ENCODE measurements at regions not wholly inside any gene's neighbourhood (a gene's known extent, or its start where the extent isn't known, plus 50 kb on each side); places are given as distances from the start of the nearest gene placed in this dataset.

DNA sequence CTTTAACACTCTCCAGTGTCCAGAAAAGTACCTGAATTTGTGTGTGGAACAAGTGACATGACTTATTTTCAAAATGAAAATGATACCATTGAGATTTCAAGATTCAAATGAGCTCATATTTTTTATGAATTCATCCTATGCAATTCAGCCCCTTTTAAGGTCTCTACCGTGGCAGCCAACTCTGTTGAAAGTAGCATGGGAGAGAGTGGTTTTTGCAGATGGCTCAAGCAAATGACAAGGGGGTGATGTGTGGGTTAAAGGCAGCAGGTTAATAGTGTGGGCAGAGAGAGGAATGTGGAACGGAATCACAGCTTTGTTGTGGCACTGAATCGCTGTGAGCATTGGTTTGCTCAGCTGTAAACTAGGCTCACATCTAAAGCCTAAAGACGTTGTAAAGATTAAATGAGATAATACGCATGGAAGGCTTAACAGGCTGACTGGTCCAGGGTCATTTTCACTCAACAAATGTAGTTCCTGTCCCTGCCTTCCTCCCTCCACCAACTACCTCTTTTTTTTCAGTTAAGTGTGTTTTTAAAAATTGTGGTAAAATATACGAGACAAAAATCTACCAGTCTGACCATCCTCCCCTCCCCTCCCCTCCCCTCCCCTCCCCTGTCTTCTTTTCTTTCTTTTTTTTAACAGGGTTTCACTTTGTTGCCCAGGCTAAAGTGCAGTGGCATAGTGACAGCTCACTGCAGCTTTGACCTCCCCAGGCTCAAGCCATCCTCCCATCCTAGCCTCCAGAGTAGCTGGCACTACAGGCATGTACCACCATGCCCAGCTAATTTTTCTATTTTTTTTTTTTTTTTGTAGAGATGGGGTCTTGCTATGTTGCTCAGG lies 114.7 kb upstream of the ZNF217 start:
- POLR2A ChIA-PET (ENCODE audit: low non-redundant PET), result no interaction called here
- TF ChIP-seq CTCF (conservative IDR thresholded peaks at IDR 0.05; ENCODE audit: low read depth), result no peak

GRCh38 chr20:53707371-53708055 lies 113.9 kb upstream of the ZNF217 start:
- ChIA-PET POLR2A (ENCODE audit: low non-redundant PET) (no interaction called here), CTCF (interaction anchor here (0.7 kb wide), 1 partner anchor 11 kb away, joined by 3 read pairs; no protein-coding TSS in a partner anchor)
- no peak overlapping the region for H3K27ac ChIP-seq
- no peak for DNase-seq (ENCODE audit: low spot score)
- no peak for TF ChIP-seq CTCF (conservative IDR thresholded peaks at IDR 0.05; ENCODE audit: low read depth)

More for the DNA sequence above, 114.7 kb upstream of the ZNF217 start:
- H3K27ac ChIP-seq, result no peak overlapping the region
- no peak for DNase-seq (ENCODE audit: low spot score)
- CTCF ChIA-PET, result interaction anchor here (0.6 to 0.7 kb wide), 2 partner anchors 10 to 232 kb away, joined by 3 read pairs; no protein-coding TSS in a partner anchor

GRCh38 chr20:53706466-53707370 lies 113.1 kb upstream of the ZNF217 start:
- H3K27ac ChIP-seq, result no peak overlapping the region
- POLR2A ChIA-PET (ENCODE audit: low non-redundant PET), result no interaction called here
- CTCF ChIA-PET, result no interaction called here
- no peak for DNase-seq (ENCODE audit: low spot score)
- TF ChIP-seq CTCF (conservative IDR thresholded peaks at IDR 0.05; ENCODE audit: low read depth), result no peak

GRCh38 chr20:53706008-53706465 lies 112.4 kb upstream of the ZNF217 start:
- H3K27ac ChIP-seq, result no peak overlapping the region
- CTCF ChIA-PET, result no interaction called here
- TF ChIP-seq CTCF (conservative IDR thresholded peaks at IDR 0.05; ENCODE audit: low read depth), result no peak
- POLR2A ChIA-PET (ENCODE audit: low non-redundant PET), result no interaction called here
- DNase-seq (ENCODE audit: low spot score), result no peak

DNA sequence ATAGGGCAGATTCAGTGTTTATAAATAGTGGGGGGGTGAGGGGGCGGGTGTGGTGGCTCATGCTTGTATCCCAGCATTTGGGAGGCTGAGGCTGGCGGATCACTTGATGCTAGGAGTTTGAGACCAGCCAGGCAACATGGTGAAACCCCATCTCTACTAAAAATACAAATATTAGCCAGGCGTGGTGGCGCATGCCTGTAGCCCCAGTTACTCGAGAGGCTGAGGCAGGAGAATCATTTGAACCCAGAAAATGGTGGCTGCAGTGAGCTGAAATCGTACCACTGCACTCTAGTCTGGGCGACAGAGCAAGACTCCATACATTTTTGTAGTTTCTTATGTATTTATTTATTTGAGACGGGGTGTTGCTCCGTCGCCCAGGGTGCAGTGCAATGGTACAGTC lies 109.0 kb upstream of the ZNF217 start:
- no peak for TF ChIP-seq CTCF (conservative IDR thresholded peaks at IDR 0.05; ENCODE audit: low read depth)
- H3K27ac ChIP-seq, result no peak overlapping the region
- POLR2A ChIA-PET (ENCODE audit: low non-redundant PET), result no interaction called here
- no peak for DNase-seq (ENCODE audit: low spot score)
- CTCF ChIA-PET, result no interaction called here

DNA sequence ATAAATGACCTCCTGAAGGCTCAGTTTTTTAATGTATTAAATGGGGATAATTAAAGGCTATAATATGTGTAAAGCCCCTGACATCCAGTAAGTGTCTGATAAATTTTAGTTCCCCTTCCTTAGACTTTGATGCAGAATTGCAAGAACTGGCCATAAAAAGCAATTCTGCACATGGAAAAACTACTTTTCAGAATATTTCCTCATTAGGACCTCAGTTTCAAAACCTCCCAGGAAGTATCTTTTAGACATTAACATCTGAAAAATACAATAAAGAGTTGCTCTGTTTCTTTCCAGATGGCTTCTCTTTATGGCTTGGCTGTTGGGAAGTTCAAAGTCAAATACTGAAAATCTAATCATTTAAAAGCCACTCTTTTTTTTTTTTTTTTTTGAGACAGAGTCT lies 106.3 kb upstream of the ZNF217 start:
- DNase-seq (ENCODE audit: low spot score), result no peak
- H3K27ac ChIP-seq, result no peak overlapping the region
- CTCF ChIA-PET, result no interaction called here
- no peak for TF ChIP-seq CTCF (conservative IDR thresholded peaks at IDR 0.05; ENCODE audit: low read depth)
- POLR2A ChIA-PET (ENCODE audit: low non-redundant PET), result no interaction called here

Measured in RWPE1 (cell line).